H1 (cell line): ENCODE measurements at regions not wholly inside any gene's neighbourhood (a gene's known extent, or its start where the extent isn't known, plus 50 kb on each side); places are given as distances from the start of the nearest gene placed in this dataset.

Experiments used
- BCL11A ChIP-seq, 2 experiments: IDR thresholded peaks; one replicate each; pipeline ENCODE4 v1.6.1; 2011; ENCODE audit warnings: low read depth in 2 of 2, low read length in 2 of 2, mild to moderate bottlenecking in 2 of 2
- BRCA1 ChIP-seq: IDR thresholded peaks from 2 replicates; pipeline ENCODE4 v1.6.1; 2012; ENCODE audit warnings: low read depth, low read length, improper control_type of control experiment
- CREB1 ChIP-seq: IDR thresholded peaks from 2 replicates; pipeline ENCODE4 v1.6.1; 2012; ENCODE audit warnings: inconsistent platforms
- HDAC6 ChIP-seq: IDR thresholded peaks from one replicate; pipeline ENCODE4 v1.7.1; 2012; ENCODE audit warnings: low read depth, mild to moderate bottlenecking, inconsistent platforms, low read length, moderate library complexity
- KDM5A ChIP-seq: fragments of 200-600 bp; IDR thresholded peaks from 2 replicates; pipeline ENCODE4 v1.7.1; 2012; ENCODE audit warnings: mild to moderate bottlenecking, low read length, inconsistent platforms, mixed read lengths
- RNF2 ChIP-seq: fragments of 200-900, 300-1000 bp; sonication (generic); IDR thresholded peaks from 2 replicates; pipeline ENCODE4 v1.7.1; 2016; ENCODE audit warnings: borderline replicate concordance, low read depth, mild to moderate bottlenecking, antibody characterized with exemption, low read length; ENCODE audit not compliant: poor library complexity, severe bottlenecking; ENCODE audit errors: missing control alignments
- SIX5 ChIP-seq: IDR thresholded peaks from 2 replicates; pipeline ENCODE4 v1.6.1; 2011; ENCODE audit warnings: mild to moderate bottlenecking, low read depth, low read length
- SP2 ChIP-seq: IDR thresholded peaks from 2 replicates; pipeline ENCODE4 v1.6.1; 2012; ENCODE audit warnings: mild to moderate bottlenecking, low read length, inconsistent platforms
- SUZ12 ChIP-seq: fragments of 200-600 bp; sonication (generic); IDR thresholded peaks from 2 replicates; pipeline ENCODE4 v1.6.1; 2012; ENCODE audit warnings: mild to moderate bottlenecking, inconsistent platforms, low read length, moderate library complexity, mixed read lengths
- TAF1 ChIP-seq: IDR thresholded peaks from 2 replicates; pipeline ENCODE4 v1.6.1; 2011; ENCODE audit warnings: mild to moderate bottlenecking, low read depth, low read length
- TAF7 ChIP-seq: optimal IDR thresholded peaks from 2 replicates; pipeline ENCODE3; 2011; ENCODE audit warnings: low read depth, mild to moderate bottlenecking, inconsistent platforms, low read length, moderate library complexity, borderline replicate concordance
- TEAD4 ChIP-seq: IDR thresholded peaks from 2 replicates; pipeline ENCODE4 v1.6.1; 2012; ENCODE audit warnings: low read depth, low read length, inconsistent platforms, mixed read lengths
- TF ChIP-seq, protein P1 (sequence below): fragments of 300-600 bp; sonication (generic); IDR thresholded peaks from 2 replicates; pipeline ENCODE4 v1.7.1; 2012; ENCODE audit warnings: low read length, moderate library complexity, mild to moderate bottlenecking, inconsistent platforms; ENCODE audit not compliant: insufficient replicate concordance

DNA sequence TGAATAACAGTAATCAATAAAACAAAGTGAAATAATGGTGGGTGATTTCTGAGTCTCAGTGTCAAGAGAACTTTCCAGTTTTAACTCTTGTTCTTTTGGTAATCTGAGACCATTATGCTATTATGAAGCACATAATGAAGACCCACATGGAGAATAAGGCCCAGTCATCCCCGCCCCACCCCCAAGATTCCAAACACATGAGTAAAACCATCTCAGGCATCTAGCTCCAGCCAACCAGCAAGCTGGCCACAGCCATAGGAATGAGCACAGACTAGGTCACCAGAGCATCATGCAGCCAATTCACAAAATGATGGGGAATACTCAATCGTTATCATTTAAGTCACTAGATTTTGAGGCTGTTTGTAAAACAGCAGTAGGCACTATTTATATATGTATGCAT, 1769.0 kb upstream of the PCDH20 start (continued):
- TF ChIP-seq, protein P1, sequence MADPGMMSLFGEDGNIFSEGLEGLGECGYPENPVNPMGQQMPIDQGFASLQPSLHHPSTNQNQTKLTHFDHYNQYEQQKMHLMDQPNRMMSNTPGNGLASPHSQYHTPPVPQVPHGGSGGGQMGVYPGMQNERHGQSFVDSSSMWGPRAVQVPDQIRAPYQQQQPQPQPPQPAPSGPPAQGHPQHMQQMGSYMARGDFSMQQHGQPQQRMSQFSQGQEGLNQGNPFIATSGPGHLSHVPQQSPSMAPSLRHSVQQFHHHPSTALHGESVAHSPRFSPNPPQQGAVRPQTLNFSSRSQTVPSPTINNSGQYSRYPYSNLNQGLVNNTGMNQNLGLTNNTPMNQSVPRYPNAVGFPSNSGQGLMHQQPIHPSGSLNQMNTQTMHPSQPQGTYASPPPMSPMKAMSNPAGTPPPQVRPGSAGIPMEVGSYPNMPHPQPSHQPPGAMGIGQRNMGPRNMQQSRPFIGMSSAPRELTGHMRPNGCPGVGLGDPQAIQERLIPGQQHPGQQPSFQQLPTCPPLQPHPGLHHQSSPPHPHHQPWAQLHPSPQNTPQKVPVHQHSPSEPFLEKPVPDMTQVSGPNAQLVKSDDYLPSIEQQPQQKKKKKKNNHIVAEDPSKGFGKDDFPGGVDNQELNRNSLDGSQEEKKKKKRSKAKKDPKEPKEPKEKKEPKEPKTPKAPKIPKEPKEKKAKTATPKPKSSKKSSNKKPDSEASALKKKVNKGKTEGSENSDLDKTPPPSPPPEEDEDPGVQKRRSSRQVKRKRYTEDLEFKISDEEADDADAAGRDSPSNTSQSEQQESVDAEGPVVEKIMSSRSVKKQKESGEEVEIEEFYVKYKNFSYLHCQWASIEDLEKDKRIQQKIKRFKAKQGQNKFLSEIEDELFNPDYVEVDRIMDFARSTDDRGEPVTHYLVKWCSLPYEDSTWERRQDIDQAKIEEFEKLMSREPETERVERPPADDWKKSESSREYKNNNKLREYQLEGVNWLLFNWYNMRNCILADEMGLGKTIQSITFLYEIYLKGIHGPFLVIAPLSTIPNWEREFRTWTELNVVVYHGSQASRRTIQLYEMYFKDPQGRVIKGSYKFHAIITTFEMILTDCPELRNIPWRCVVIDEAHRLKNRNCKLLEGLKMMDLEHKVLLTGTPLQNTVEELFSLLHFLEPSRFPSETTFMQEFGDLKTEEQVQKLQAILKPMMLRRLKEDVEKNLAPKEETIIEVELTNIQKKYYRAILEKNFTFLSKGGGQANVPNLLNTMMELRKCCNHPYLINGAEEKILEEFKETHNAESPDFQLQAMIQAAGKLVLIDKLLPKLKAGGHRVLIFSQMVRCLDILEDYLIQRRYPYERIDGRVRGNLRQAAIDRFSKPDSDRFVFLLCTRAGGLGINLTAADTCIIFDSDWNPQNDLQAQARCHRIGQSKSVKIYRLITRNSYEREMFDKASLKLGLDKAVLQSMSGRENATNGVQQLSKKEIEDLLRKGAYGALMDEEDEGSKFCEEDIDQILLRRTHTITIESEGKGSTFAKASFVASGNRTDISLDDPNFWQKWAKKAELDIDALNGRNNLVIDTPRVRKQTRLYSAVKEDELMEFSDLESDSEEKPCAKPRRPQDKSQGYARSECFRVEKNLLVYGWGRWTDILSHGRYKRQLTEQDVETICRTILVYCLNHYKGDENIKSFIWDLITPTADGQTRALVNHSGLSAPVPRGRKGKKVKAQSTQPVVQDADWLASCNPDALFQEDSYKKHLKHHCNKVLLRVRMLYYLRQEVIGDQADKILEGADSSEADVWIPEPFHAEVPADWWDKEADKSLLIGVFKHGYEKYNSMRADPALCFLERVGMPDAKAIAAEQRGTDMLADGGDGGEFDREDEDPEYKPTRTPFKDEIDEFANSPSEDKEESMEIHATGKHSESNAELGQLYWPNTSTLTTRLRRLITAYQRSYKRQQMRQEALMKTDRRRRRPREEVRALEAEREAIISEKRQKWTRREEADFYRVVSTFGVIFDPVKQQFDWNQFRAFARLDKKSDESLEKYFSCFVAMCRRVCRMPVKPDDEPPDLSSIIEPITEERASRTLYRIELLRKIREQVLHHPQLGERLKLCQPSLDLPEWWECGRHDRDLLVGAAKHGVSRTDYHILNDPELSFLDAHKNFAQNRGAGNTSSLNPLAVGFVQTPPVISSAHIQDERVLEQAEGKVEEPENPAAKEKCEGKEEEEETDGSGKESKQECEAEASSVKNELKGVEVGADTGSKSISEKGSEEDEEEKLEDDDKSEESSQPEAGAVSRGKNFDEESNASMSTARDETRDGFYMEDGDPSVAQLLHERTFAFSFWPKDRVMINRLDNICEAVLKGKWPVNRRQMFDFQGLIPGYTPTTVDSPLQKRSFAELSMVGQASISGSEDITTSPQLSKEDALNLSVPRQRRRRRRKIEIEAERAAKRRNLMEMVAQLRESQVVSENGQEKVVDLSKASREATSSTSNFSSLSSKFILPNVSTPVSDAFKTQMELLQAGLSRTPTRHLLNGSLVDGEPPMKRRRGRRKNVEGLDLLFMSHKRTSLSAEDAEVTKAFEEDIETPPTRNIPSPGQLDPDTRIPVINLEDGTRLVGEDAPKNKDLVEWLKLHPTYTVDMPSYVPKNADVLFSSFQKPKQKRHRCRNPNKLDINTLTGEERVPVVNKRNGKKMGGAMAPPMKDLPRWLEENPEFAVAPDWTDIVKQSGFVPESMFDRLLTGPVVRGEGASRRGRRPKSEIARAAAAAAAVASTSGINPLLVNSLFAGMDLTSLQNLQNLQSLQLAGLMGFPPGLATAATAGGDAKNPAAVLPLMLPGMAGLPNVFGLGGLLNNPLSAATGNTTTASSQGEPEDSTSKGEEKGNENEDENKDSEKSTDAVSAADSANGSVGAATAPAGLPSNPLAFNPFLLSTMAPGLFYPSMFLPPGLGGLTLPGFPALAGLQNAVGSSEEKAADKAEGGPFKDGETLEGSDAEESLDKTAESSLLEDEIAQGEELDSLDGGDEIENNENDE, result no peak
- TF ChIP-seq SIX5 (no peak), TEAD4 (peak; percentile 51; the same call in 1 of the 2 replicates), TAF1 (no peak), RNF2 (no peak), HDAC6 (no peak), CREB1 (peak; percentile 23; the same call in 1 of the 2 replicates), SP2 (no peak), SUZ12 (no peak), BCL11A (IDR thresholded peaks at IDR 0.05; ENCODE audit: low read depth in 2 of 2, low read length in 2 of 2) (no peak), TAF7 (no peak), KDM5A (no peak), BRCA1 (no peak)
